HCT116 (cell line): ENCODE measurements at regions not wholly inside any gene's neighbourhood (a gene's known extent, or its start where the extent isn't known, plus 50 kb on each side); places are given as distances from the start of the nearest gene placed in this dataset.

Experiments used
- ATAC-seq: fragments of 200-7000 bp; cut with Tn5 transposase; 2 replicates; pipeline ENCODE4 v1.9.1; 2020; ENCODE audit warnings: mild to moderate bottlenecking, moderate library complexity
- BruUV-seq: library from RNA; stranded (reverse); fragments of 400-500 nt; replicated peaks from 2 replicates; lab custom pipeline; 2021; lab: Mats Ljungman, UMichigan
- CTCF ChIA-PET: fragments of 300-600 bp; sonication (Branson Sonifier 250); formaldehyde crosslinking; loops from one replicate; lab custom pipeline; 2021; ENCODE audit warnings: antibody characterized with exemption; lab: Charles Lee
- POLR2A ChIA-PET: fragments of 300-600, 350-600 bp; sonication (Branson Sonifier 250); formaldehyde crosslinking; loops from one replicate; lab custom pipeline; 2021; ENCODE audit warnings: antibody characterized with exemption; lab: Charles Lee
- RAD21 ChIA-PET, 2 experiments: fragments of 300-600 bp; sonication (Branson Sonifier 250); formaldehyde crosslinking; loops; one replicate each; lab custom pipeline; 2023; ENCODE audit warnings: low total read pairs in 2 of 2; ENCODE audit not compliant: uncharacterized antibody in 2 of 2, unreplicated experiment in 2 of 2, low non-redundant PET in 1 of 2; lab: Charles Lee
- DNase-seq: peaks from one replicate; pipeline ENCODE4 v3.0.0-alpha.2; 2010; ENCODE audit warnings: low read depth, low spot score
- H2AFZ ChIP-seq: fragments of 200-600 bp; shearing (Covaris generic), sonication (generic); 2 replicates; pipeline ENCODE4 v1.6.1; 2017; ENCODE audit warnings: low read depth, mixed run types, mixed read lengths, antibody characterized with exemption, low read length; ENCODE audit not compliant: poor library complexity, severe bottlenecking
- H3K27ac ChIP-seq: 2 replicates; pipeline ENCODE4 v1.5.1; 2012; ENCODE audit warnings: low read depth, low read length
- H3K27me3 ChIP-seq: fragments of 200-600 bp; sonication (generic); 2 replicates; pipeline ENCODE4 v1.6.1; 2016; ENCODE audit warnings: mixed run types, low read length, mixed read lengths; ENCODE audit not compliant: insufficient read depth
- H3K36me3 ChIP-seq, 2 experiments: fragments of 200-500 bp in 1 of 2; fragments of 200-600 bp in 1 of 2; sonication (Bioruptor generic) in 1 of 2; sonication (generic) in 1 of 2; 2 replicates each; pipeline versions ENCODE4 v1.5.1 to v1.6.1; 2014 to 2016; ENCODE audit warnings: low read length in 2 of 2, inconsistent platforms in 1 of 2, mixed read lengths in 1 of 2, mixed run types in 1 of 2; ENCODE audit not compliant: insufficient read depth in 2 of 2, control insufficient read depth in 1 of 2
- H3K4me1 ChIP-seq, 2 experiments: fragments of 200-600 bp in 1 of 2; sonication (generic) in 1 of 2; 2 replicates each; pipeline versions ENCODE4 v1.5.1 to v1.6.1; 2012 to 2017; ENCODE audit warnings: low read length in 2 of 2, inconsistent platforms in 1 of 2, mild to moderate bottlenecking in 1 of 2, mixed read lengths in 1 of 2, mixed run types in 1 of 2, moderate library complexity in 1 of 2; ENCODE audit not compliant: insufficient read depth in 2 of 2, control insufficient read depth in 1 of 2
- H3K4me2 ChIP-seq: fragments of 200-600 bp; sonication (generic); 2 replicates; pipeline ENCODE4 v1.6.1; 2017; ENCODE audit warnings: mixed run types, low read length, mixed read lengths
- H3K4me3 ChIP-seq, 2 experiments: fragments of 200-600 bp in 1 of 2; sonication (generic) in 1 of 2; replicated peaks in 1 of 2; 2 replicates each; pipeline ENCODE4 v1.5.1; 2011 to 2016; ENCODE audit warnings: low read length in 2 of 2, control low read depth in 1 of 2, low read depth in 1 of 2, mild to moderate bottlenecking in 1 of 2, mixed read lengths in 1 of 2, mixed run types in 1 of 2
- H3K79me2 ChIP-seq: fragments of 200-600 bp; sonication (generic); 2 replicates; pipeline ENCODE4 v1.6.1; 2017; ENCODE audit warnings: mild to moderate bottlenecking, mixed run types, low read length, moderate library complexity, mixed read lengths; ENCODE audit not compliant: insufficient read depth
- H3K9ac ChIP-seq: fragments of 200-600 bp; sonication (generic); 2 replicates; pipeline ENCODE4 v1.6.1; 2016; ENCODE audit warnings: low read length, mixed read lengths
- H3K9me2 ChIP-seq: fragments of 200-600 bp; sonication (generic), shearing (Covaris generic); 2 replicates; pipeline ENCODE4 v1.6.1; 2017; ENCODE audit warnings: mixed run types, mild to moderate bottlenecking, moderate library complexity; ENCODE audit not compliant: insufficient read depth
- H3K9me3 ChIP-seq, 2 experiments: fragments of 200-500 bp in 1 of 2; fragments of 200-600 bp in 1 of 2; sonication (Bioruptor generic) in 1 of 2; sonication (generic) in 1 of 2; 2 replicates each; pipeline ENCODE4 v1.6.1; 2014 to 2017; ENCODE audit warnings: low read length in 2 of 2, mixed read lengths in 2 of 2, inconsistent platforms in 1 of 2, low read depth in 1 of 2, mild to moderate bottlenecking in 1 of 2, mixed run types in 1 of 2, moderate library complexity in 1 of 2; ENCODE audit not compliant: control insufficient read depth in 1 of 2, insufficient read depth in 1 of 2
- H4K20me1 ChIP-seq: fragments of 200-600 bp; sonication (generic), shearing (Covaris generic); 2 replicates; pipeline ENCODE4 v1.6.1; 2017; ENCODE audit warnings: mixed run types, mild to moderate bottlenecking, moderate library complexity; ENCODE audit not compliant: insufficient read depth
- CBX3 ChIP-seq: IDR thresholded peaks from 2 replicates; pipeline ENCODE4 v1.6.1; 2012; ENCODE audit warnings: low read depth
- CEBPB ChIP-seq: IDR thresholded peaks from 2 replicates; pipeline ENCODE4 v1.6.1; 2012; ENCODE audit warnings: low read depth
- EGR1 ChIP-seq: IDR thresholded peaks from 2 replicates; pipeline ENCODE4 v1.6.1; 2012; ENCODE audit warnings: low read depth
- ELF1 ChIP-seq: IDR thresholded peaks from 2 replicates; pipeline ENCODE4 v1.6.1; 2012; ENCODE audit warnings: low read depth, borderline replicate concordance
- FOSL1 ChIP-seq: IDR thresholded peaks from 2 replicates; pipeline ENCODE4 v1.6.1; 2012; ENCODE audit warnings: low read depth
- POLR2A ChIP-seq: IDR thresholded peaks from 2 replicates; pipeline ENCODE4 v1.7.0; 2011; ENCODE audit warnings: borderline replicate concordance; ENCODE audit not compliant: insufficient read depth, insufficient read length; ENCODE audit errors: extremely low read depth
- RAD21 ChIP-seq: IDR thresholded peaks from 2 replicates; pipeline ENCODE4 v1.6.1; 2012; ENCODE audit warnings: low read depth, mild to moderate bottlenecking
- SRF ChIP-seq: IDR thresholded peaks from 2 replicates; pipeline ENCODE4 v1.6.1; 2012; ENCODE audit warnings: low read depth
- TCF7L2 ChIP-seq: IDR thresholded peaks from 2 replicates; pipeline ENCODE4 v1.7.0; 2011; ENCODE audit warnings: borderline replicate concordance, inconsistent platforms; ENCODE audit not compliant: insufficient read depth, insufficient read length; ENCODE audit errors: extremely low read depth
- ZFX ChIP-seq: fragments of 450-650 bp; IDR thresholded peaks from 2 replicates; pipeline ENCODE4 v1.6.1; 2017
- ZNF274 ChIP-seq: fragments of 200-500 bp; sonication (Bioruptor generic); IDR thresholded peaks from 2 replicates; pipeline ENCODE4 v1.6.1; 2014; ENCODE audit warnings: mild to moderate bottlenecking, low read depth, low read length, inconsistent platforms
- intact Hi-C: fragments of 100-400 bp; cut with micrococcal nuclease; formaldehyde crosslinking; loops from 2 replicates; pipeline ENCODE4 v1.10.0; 2022
- TF ChIP-seq, protein P1 (sequence below): IDR thresholded peaks from 2 replicates; pipeline ENCODE4 v1.6.1; 2012; ENCODE audit warnings: low read depth
- TF ChIP-seq, protein P2 (sequence below): IDR thresholded peaks from 2 replicates; pipeline ENCODE4 v1.6.1; 2012
- TF ChIP-seq, protein P3 (sequence below): IDR thresholded peaks from 2 replicates; pipeline ENCODE4 v1.6.1; 2011; ENCODE audit warnings: mild to moderate bottlenecking, low read length, moderate library complexity; ENCODE audit not compliant: insufficient replicate concordance; ENCODE audit errors: extremely low read depth

DNA sequence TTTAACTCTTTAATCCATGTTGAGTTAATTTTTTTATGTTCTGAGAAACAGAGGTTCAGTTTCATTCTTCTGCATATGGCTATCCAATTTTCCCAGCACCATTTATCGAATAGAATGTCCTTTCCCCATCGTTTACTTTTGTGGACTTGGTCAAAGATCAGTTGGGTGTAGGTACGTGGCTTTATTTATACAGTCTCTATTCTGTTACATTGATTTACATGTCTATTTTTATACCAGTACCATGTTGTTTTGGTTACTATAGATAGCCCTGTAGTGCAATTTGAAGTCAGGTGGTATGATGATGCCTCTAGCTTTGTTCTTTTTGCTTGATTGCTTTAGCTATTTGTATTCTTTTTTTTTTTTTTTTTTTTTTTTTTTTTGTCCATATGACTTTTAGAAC is 462.0 kb downstream of the HTR1A start:
- no peaks in the 10 kb centered on the region for H3K27me3 ChIP-seq
- H3K4me2 ChIP-seq = no peak overlapping the region
- TF ChIP-seq TCF7L2 (no peak), ELF1 (no peak), ZFX (no peak), POLR2A (no peak), ZNF274 (no peak), SRF (no peak), CBX3 (no peak), EGR1 (no peak), RAD21 (no peak), CEBPB (no peak), FOSL1 (no peak)
- TF ChIP-seq, protein P1, sequence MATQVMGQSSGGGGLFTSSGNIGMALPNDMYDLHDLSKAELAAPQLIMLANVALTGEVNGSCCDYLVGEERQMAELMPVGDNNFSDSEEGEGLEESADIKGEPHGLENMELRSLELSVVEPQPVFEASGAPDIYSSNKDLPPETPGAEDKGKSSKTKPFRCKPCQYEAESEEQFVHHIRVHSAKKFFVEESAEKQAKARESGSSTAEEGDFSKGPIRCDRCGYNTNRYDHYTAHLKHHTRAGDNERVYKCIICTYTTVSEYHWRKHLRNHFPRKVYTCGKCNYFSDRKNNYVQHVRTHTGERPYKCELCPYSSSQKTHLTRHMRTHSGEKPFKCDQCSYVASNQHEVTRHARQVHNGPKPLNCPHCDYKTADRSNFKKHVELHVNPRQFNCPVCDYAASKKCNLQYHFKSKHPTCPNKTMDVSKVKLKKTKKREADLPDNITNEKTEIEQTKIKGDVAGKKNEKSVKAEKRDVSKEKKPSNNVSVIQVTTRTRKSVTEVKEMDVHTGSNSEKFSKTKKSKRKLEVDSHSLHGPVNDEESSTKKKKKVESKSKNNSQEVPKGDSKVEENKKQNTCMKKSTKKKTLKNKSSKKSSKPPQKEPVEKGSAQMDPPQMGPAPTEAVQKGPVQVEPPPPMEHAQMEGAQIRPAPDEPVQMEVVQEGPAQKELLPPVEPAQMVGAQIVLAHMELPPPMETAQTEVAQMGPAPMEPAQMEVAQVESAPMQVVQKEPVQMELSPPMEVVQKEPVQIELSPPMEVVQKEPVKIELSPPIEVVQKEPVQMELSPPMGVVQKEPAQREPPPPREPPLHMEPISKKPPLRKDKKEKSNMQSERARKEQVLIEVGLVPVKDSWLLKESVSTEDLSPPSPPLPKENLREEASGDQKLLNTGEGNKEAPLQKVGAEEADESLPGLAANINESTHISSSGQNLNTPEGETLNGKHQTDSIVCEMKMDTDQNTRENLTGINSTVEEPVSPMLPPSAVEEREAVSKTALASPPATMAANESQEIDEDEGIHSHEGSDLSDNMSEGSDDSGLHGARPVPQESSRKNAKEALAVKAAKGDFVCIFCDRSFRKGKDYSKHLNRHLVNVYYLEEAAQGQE = no peak
- TF ChIP-seq, protein P2, sequence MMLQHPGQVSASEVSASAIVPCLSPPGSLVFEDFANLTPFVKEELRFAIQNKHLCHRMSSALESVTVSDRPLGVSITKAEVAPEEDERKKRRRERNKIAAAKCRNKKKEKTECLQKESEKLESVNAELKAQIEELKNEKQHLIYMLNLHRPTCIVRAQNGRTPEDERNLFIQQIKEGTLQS = no peak
- TF ChIP-seq, protein P3, sequence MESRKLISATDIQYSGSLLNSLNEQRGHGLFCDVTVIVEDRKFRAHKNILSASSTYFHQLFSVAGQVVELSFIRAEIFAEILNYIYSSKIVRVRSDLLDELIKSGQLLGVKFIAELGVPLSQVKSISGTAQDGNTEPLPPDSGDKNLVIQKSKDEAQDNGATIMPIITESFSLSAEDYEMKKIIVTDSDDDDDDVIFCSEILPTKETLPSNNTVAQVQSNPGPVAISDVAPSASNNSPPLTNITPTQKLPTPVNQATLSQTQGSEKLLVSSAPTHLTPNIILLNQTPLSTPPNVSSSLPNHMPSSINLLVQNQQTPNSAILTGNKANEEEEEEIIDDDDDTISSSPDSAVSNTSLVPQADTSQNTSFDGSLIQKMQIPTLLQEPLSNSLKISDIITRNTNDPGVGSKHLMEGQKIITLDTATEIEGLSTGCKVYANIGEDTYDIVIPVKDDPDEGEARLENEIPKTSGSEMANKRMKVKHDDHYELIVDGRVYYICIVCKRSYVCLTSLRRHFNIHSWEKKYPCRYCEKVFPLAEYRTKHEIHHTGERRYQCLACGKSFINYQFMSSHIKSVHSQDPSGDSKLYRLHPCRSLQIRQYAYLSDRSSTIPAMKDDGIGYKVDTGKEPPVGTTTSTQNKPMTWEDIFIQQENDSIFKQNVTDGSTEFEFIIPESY = no peak
- BruUV-seq = no TSS peak
- no peaks in the 10 kb centered on the region for H3K9me2 ChIP-seq
- H3K9ac ChIP-seq = no peak overlapping the region
- POLR2A ChIA-PET = no interaction called here
- H3K27ac ChIP-seq = no peak overlapping the region
- no peak for DNase-seq
- intact Hi-C loops = no loop called here
- no peak overlapping the region for H3K4me3 ChIP-seq
- H3K9me3 ChIP-seq = peaks cover 5 to 12% of the 10 kb centered on the region in 2 experiments; a peak in 2 of 4 replicates
- no peak overlapping the region for H2AFZ ChIP-seq
- RAD21 ChIA-PET = no interaction called here
- H3K4me1 ChIP-seq = no peaks in the 10 kb centered on the region
- no peak for ATAC-seq
- no peaks in the 10 kb centered on the region for H4K20me1 ChIP-seq
- no peaks in the 10 kb centered on the region for H3K79me2 ChIP-seq
- CTCF ChIA-PET = no interaction called here
- H3K36me3 ChIP-seq = no peaks in the 10 kb centered on the region
